ENCODE measurements at regions not wholly inside any gene's neighbourhood (a gene's known extent, or its start where the extent isn't known, plus 50 kb on each side); places are given as distances from the start of the nearest gene placed in this dataset.
A peak's percentile ranks its signal among the peaks of the same experiment; 100 is the strongest.

DNA sequence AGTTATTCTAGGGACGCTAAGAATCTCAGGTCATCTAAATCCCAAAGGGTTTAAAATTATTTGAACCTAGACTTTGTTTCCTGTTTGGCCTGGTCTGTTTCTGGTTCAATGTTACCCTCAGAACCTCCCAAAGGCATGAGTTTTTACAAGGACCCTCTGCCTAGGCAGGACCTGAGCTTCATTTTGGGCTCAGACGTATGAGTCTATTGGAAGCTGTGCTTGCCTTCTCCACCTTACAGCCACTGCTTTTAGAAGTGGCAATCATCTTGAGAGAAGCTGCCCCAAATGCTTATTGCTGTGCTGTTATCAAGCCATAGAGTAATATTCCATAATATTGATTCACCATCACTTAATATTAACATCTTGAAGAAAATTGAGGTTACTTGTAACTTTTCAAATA, 510.4 kb downstream of the TLE4 start:
- no peak overlapping the region for H3K4me3 ChIP-seq (ENCODE audit: low read depth, low read length)
- no peak for DNase-seq (ENCODE audit: low read depth)

DNA sequence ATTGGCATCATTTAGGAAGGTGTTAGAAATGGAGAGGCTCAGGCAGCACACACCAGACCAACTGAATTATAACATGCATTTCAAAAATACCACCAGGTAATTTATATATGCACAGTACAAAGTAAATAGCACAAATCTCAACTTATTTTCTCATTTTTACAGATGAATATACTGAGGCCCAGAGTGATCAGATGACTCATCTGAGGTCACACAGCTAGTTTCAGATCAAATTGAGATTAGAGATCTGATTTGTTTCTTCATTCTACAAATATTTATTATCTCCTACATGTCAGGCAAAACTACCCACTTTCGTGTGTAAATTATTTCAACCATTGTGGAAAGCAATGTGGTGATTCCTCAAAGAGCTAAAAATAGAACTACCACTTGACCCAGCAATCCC, 507.1 kb downstream of the TLE4 start:
- no peak overlapping the region for H3K4me3 ChIP-seq (ENCODE audit: low read depth, low read length)
- DNase-seq (ENCODE audit: low read depth) = no peak

DNA sequence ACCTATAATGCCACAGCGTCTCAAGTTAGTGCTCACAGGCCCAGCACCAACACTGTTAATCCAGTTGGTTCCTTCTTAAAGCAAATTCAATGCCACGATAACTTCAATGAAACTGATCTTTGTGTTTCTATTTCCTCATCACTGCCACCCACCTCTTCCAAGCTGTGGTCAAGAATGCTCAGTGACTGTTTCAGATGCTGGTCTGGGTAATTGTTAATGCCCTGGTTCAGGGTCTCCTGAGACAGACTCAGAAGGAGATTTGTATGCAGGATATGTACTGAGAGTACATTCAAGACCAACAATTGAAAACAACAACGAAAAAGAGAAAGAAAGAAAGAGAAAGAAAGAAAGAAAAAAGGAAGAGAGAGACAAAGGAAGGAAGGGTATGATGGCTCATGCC, 505.3 kb downstream of the TLE4 start:
- no peak for DNase-seq (ENCODE audit: low read depth)

DNA sequence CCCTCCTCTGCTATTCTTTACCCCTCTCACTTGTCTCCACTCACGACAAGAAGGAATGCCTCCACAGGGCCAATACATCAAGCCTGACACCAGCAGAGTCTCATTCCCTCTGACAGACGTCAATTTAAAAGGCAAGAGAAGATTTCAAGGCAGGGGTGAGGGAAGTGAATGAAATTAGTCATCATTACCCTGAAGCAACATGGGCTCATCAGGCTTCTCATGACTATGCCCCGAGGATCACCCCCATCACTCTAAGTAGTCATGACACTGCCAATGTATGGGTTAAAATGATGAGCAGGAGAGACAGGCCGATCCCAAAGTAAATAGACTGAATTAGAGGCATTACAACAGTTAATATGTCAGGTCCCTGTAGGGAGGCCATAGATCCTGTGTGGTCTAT, 504.4 kb downstream of the TLE4 start:
- DNase-seq (ENCODE audit: low read depth) = no peak
- no peak overlapping the region for H3K4me3 ChIP-seq (ENCODE audit: low read depth, low read length)

More for the DNA sequence above, 505.3 kb downstream of the TLE4 start:
- no peak overlapping the region for H3K4me3 ChIP-seq (ENCODE audit: low read depth, low read length)

DNA sequence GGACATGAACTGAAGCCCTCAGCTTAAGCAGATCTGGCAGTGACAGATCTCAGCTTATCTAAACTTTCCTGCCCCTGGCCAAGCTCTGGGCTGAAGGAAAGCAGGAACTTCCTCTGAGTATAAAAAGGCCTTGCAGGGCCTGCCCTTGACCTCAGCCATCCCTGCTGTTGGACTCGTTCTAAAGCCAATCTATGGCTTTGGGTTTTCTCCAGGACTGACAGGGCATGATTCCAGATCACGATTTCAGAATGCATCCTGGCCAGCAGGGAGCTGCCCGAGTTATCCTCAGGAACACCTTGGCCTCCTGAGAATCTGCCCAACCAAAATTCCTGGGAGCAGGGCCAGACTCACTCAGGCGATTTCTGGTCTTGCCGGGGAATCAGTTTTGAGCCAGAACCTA, 502.7 kb downstream of the TLE4 start:
- no peak overlapping the region for H3K4me3 ChIP-seq (ENCODE audit: low read depth, low read length)
- no peak for DNase-seq (ENCODE audit: low read depth)

DNA sequence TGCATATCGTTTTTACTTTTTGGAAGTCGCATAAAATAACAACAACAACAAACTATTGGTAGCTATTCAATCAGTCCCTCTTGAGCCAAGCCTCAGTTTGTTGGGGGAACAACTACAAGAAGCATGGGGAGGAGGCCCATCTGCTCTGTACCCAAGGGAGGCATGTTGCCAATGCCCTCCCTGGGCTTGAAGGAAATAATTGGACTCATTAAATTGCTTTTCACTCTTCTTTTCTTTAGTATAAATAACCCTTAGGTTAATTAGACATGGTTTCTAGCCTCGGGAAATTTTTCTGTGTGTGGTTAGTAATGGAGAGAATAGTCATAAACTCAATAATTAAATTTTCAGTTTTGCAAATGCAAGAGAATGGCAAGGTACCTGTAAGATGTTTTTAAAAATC, 500.7 kb downstream of the TLE4 start:
- H3K4me3 ChIP-seq (ENCODE audit: low read depth, low read length) = no peak overlapping the region
- no peak for DNase-seq (ENCODE audit: low read depth)

DNA sequence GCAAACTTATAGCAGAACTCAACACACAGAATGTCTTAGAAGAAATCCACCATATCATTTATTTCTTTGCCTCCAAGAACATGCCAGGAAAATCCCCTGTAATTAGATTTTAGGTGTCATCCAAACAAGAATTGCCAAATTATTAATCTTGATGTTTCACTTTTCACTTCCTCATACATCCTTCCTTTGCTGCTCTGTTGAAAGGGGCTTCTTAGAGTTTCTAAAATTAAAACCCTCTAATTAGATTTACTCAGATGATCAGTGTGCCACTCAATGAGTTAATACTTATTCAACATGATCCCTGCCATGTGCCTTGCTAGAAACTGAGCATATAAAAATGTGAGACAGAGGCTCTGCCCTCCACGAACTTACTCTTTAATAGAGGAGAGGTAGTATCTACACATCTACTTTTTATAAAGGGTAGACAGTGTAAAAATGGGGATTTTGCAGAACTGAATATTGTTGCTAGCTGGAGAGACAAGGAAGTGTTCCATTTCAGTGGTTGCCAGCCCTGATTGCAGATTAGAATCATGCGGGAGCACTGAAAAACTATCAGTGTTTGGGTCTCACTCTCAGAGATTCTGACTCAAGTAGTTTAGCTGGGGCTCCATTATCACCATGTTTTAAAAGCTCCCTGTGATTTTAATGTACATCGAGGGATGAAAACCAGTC, 498.4 kb downstream of the TLE4 start:
- no peak for DNase-seq (ENCODE audit: low read depth)
- no peak overlapping the region for H3K4me3 ChIP-seq (ENCODE audit: low read depth, low read length)

DNA sequence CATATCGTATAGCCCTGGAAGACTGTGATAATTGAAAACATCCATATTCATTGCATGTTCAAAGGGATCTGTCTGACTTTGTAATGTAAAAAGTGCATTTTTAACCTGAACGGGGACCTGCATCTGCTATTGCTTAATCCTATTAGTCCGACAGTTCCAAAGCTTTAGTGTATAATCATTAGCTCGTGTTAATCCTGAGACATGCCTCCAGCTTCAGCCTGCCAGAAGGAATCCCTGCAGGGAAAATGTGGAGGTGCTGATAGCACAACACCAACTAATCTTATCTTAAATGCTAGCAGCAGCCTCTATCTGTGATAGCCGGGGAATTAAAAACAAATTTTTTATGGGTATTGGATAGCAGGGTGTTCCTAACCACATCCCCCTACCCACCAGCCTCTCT, 495.2 kb downstream of the TLE4 start:
- DNase-seq (ENCODE audit: low read depth) = no peak
- no peak overlapping the region for H3K4me3 ChIP-seq (ENCODE audit: low read depth, low read length)

DNA sequence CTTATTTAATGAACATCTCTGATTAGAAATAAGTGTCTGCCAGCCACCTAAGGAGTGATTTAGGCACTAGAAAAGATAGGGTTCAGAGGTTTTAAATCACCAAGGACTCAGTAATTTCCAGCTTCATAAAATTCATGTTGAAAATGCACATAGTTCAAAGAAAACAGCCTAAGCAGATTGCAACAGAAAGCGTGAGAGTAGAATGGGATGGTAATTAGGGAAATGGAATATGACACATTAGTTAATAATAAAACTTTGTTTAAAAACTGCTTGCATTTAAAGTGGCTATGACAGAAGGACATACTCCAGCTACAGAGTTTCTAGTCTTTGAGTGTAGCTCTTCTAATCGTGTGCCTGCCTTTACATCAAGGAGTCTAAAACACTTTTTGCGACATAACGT, 490.8 kb downstream of the TLE4 start:
- no peak overlapping the region for H3K4me3 ChIP-seq (ENCODE audit: low read depth, low read length)
- no peak for DNase-seq (ENCODE audit: low read depth)

DNA sequence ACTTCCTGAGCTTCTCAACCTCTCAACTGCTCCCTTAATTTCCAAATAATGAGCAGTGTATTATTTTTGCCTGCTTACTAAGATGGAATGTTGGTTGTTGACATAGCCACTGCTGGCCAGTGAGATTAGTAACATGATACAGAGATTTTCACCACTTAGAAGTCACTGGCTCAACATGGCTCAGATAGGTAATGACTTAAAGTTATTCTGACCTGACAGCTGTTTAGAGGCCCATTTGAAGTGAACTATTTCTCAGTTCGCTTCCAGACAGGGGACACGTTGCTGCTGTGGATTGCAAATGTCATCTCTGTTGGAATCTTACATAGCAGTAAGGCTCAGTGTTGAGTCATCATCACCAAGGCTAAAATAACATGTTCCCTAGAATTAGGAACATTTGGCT, 490.2 kb downstream of the TLE4 start:
- H3K4me3 ChIP-seq (ENCODE audit: low read depth, low read length) = no peak overlapping the region
- peak; percentile 99 for DNase-seq (ENCODE audit: low read depth)

DNA sequence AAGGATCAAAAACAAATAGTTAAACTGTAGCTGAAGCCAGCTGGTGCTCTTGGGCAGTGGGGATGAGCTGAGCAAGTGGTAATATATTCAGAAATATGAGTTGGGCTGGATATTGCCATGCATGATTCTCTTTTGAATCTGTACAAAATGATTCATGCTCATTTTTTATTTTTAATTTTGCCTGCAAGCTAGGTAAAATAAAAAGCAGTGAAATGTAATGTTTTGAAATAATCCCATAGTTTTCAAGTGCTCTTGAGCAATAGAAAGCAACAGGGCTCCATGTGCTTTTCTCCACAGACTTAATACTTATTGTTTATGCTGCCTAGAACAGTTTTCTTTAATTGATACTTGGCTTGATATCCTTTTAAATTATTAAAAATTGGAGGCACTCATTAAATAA, 489.3 kb downstream of the TLE4 start:
- no peak overlapping the region for H3K4me3 ChIP-seq (ENCODE audit: low read depth, low read length)
- no peak for DNase-seq (ENCODE audit: low read depth)

DNA sequence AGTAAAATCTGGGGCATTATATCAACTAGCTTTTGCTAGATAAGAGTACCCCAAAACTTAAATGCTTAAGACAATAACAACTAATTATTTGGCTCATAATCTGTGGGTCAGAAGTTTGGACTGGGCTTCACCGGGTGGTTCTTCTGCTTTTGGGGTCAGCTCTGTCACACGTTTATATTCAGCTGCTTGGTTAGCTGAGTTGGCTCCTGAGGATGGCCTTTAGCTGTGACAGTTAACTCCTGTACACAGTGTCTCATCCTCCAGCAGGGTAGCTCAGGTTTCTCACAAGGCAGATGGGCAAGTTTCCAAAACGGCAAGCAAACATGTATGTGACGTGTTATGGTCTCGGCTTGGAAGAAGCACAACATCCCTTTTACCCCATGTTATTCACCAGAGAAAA, 488.2 kb downstream of the TLE4 start:
- H3K4me3 ChIP-seq (ENCODE audit: low read depth, low read length) = no peak overlapping the region
- no peak for DNase-seq (ENCODE audit: low read depth)

DNA sequence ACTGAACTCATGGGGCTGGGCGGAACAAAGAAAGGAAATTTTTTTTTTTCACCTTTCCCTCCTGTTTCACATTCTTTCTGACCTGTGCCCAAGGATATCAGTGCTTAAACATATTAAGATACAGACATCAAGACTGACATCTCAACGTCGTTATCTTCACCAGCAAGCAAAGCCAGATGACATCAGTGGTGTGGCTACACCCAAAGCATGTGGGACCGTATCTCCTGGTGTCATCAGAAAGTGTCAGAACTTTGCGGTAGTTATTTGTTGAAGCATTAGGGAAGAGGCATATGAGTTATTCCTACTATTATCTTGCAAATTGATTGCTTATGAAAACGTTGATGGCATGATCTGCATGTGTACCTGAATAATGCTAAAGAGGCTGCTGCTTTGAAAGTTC, 487.4 kb downstream of the TLE4 start:
- no peak for DNase-seq (ENCODE audit: low read depth)

DNA sequence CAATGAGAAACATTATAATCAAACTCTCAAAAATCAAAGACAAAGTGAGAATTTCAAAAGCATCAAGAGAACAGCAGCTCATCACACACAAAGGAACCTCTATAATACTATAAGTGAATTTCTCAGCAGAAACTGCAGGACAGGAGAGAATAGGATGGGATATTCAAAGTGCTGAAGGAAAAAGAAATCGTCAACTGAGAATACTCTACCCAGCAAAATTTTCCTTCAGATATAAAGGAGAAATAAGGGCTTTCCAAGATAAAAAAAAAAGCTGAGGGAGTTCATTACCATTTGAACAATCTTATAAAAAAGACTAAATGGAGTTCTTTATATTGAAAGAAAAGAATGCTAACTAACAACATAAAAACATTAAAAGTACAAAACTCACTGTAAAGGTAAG, 481.1 kb downstream of the TLE4 start:
- no peak overlapping the region for H3K4me3 ChIP-seq (ENCODE audit: low read depth, low read length)
- no peak for DNase-seq (ENCODE audit: low read depth)

More for the DNA sequence above, 487.4 kb downstream of the TLE4 start:
- no peak overlapping the region for H3K4me3 ChIP-seq (ENCODE audit: low read depth, low read length)

DNA sequence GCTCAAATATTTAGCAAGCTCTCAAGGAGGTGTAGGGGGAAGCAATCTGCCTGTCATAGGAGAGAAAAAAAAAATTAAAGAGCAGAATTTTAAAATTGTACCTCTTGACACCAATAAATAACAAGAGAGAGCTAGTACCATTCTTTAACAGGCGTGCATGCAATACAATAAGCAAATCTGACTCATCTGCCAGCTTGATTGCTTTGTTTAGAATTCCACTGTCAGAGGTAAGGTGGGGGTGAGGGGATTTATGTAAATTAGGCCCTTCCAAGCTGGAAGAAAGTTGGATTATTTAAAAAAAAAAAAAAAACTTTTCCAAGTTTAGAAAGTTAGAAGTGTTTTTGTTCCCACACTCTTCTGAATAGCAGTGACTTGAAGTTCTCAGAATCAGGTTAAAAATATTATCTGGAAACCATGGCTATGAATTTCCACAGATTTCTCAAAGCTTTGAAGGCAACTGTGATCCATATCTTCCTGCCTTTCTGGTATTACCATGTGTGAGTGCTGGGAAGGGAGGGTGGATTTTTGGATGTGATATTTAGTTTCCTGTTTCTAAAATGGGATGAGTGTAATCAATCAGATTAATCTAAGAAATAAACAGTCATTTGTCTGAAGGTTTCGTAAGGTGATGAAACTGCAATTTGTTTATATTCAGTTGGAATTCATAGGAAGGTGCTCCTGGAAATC, 477.5 kb downstream of the TLE4 start:
- DNase-seq (ENCODE audit: low read depth) = no peak
- no peak overlapping the region for H3K4me3 ChIP-seq (ENCODE audit: low read depth, low read length)

DNA sequence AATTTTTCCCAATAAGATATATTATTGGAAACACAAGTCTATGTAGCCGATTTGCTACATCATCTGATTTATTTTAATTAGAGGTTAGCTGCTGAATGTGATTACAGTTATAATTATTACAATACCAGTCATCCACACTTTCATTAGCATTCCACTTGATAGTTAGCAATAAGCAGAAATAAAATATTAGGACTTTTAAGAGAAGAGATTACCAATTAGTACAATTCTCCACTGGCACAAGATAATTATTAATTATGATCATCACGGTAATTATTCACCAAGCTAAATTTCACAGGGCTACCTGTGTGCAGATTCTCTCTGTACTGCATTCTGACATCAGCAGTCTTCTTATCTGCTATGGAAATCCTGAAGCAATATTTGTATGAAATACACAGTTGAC, 474.7 kb downstream of the TLE4 start:
- no peak for DNase-seq (ENCODE audit: low read depth)
- no peak overlapping the region for H3K4me3 ChIP-seq (ENCODE audit: low read depth, low read length)

DNA sequence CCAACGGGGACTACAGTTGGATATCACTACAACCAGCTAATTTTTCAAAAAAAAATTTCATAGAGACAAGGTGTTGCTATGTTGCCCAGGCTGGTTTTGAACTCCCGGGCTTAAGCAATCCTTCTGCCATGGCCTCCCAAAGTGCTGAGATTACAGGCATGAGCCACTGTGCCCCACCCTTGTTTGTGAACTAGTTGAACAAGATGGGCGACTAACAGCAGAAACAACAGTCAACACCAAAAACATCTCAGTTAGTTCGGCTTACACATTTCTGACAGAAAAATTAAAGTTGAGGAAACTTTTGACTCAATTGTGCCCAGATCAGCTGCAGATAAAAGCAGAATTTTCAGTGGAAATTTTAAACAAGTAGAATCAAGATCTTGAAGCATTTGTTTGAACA, 470.1 kb downstream of the TLE4 start:
- no peak for DNase-seq (ENCODE audit: low read depth)
- H3K4me3 ChIP-seq (ENCODE audit: low read depth, low read length) = no peak overlapping the region

DNA sequence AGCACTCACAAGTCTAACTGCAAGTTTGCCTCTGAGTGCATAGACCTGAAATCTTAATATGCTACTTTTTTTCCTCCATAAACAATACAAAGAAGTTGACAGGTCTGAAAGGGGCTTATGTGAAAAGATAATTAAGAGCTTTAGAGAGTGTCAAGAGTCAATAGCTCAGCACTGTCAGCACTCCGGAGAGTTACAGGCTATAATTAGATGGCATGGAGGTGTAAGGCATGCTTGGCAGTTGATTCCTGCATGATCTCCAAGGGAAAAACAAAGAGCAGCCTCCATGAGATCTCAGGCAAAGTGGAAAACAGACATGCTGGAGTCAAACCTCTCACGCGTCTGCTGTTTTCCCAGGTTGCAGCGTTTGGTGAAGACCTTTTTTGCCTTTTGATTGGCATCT, 468.7 kb downstream of the TLE4 start:
- H3K4me3 ChIP-seq (ENCODE audit: low read depth, low read length) = no peak overlapping the region
- DNase-seq (ENCODE audit: low read depth) = no peak

DNA sequence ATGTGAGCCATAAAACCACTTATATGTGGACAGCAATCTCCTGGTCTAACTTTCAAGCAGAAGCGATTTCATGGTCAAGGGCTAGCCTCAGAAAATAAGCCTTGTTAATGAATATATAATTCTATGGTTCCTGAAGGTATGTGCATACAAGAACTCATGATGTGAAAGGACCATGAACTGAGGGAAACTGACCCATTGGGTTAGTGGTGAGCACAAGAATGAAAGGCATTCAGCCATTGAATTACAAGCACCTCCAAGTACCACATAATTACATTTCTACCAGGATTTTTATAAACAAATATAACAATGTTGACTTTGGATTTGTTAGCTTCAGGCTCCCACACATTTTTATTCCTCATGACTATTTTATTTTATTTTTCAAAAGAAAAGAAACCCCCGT, 459.0 kb downstream of the TLE4 start:
- no peak for DNase-seq (ENCODE audit: low read depth)
- H3K4me3 ChIP-seq (ENCODE audit: low read depth, low read length) = no peak overlapping the region

DNA sequence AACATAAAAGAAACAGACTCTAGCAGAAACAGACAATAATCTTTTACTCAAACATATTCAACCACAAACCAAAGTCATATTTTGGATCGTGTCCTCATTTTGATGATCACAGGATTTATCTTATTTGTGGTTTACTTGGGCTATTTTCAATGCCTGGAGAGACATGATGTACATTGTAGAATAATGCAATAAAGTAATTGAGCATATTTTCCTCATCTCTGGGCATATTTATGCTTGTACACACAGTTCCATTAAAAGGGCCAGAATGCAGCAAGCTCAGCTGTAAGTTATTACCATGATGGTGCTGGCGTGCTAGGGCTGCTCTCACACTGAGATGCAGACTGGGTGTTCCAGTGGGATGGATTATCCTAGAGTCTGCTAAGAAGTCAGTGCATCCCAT, 456.7 kb downstream of the TLE4 start:
- no peak for DNase-seq (ENCODE audit: low read depth)
- no peak overlapping the region for H3K4me3 ChIP-seq (ENCODE audit: low read depth, low read length)

DNA sequence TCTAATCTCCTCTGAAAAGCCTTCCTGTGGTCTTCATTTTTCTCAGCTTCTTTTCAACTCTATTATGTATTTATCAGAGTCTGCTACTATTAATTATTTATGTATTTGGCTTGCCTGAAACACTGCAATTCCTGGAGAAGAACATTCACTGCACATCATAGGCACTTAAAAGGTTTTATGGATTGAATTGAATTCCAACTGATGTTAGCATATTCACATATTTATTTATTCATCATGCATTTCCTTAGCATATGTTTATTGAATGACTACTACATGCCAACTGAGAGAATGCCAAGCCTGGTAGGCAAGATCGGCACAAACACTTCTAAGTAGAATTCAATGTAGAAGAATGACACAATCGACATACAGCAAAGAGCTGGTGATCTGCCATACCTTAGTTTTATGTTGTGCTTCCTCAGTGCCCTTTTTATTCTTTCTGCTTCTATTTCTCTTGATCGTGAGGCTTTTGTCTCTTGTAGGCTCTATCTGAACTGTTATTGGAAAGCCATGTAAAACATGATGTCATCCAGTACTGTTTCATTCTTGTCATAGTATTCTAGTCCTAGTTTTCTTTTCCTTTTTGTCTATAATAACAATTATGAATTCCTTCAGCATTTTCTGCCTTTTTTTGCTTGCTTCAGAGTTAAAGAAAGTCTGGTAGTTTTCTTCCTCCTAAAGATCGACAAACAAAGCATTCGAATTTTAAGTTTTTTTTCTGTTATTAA, 454.2 kb downstream of the TLE4 start:
- DNase-seq (ENCODE audit: low read depth) = no peak
- H3K4me3 ChIP-seq (ENCODE audit: low read depth, low read length) = no peak overlapping the region

All from skeletal muscle cell (primary cell).